ENCODE measurements at regions not wholly inside any gene's neighbourhood (a gene's known extent, or its start where the extent isn't known, plus 50 kb on each side); places are given as distances from the start of the nearest gene placed in this dataset.

GRCh38 chr2:57798346-57798745 is 248.3 kb upstream of the VRK2 start:
- TF ChIP-seq CTCF (IDR thresholded peaks at IDR 0.05; ENCODE audit: extremely low read depth in 1 of 2, insufficient read depth in 1 of 2, low read depth in 1 of 2, low read length in 2 of 2) (no peak), MYC (IDR thresholded peaks at IDR 0.05; ENCODE audit: low read depth, low read length) (no peak), POLR2AphosphoS5 (IDR thresholded peaks at IDR 0.05; ENCODE audit: insufficient read depth, low read depth, low read length) (no peak), JUN (IDR thresholded peaks at IDR 0.05; ENCODE audit: borderline replicate concordance, insufficient read depth, insufficient read length, low read depth) (no peak), EZH2 (IDR thresholded peaks at IDR 0.05; ENCODE audit: borderline replicate concordance, low read depth, low read length, severe bottlenecking) (no peak), POLR2A (IDR thresholded peaks at IDR 0.05; ENCODE audit: low read depth, low read length) (no peak), FOS (IDR thresholded peaks at IDR 0.05; ENCODE audit: borderline replicate concordance, insufficient read depth, low read length) (no peak)

Measured in endothelial cell of umbilical vein (primary cell).